CD4-positive, CD25-positive, alpha-beta regulatory T cell (primary cell): ENCODE measurements at regions not wholly inside any gene's neighbourhood (a gene's known extent, or its start where the extent isn't known, plus 50 kb on each side); places are given as distances from the start of the nearest gene placed in this dataset.

Source experiments
- ATAC-seq, 2 donors: fragments of 150-1000 bp; cut with Tn5 transposase; one replicate each; pipeline ENCODE4 v1.10.0; 2021; ENCODE audit warnings: low read depth in 2 of 2, moderate number of reproducible peaks in 2 of 2, moderate library complexity in 1 of 2
- DNase-seq, 3 donors: peaks; one replicate each; pipeline versions ENCODE4 v3.0.0 to v3.0.0-alpha.2; 2012 to 2022; ENCODE audit warnings: mixed read lengths in 1 of 3
- H3K27ac ChIP-seq: one replicate; pipeline ENCODE4 v1.7.0; 2013; ENCODE audit warnings: mild to moderate bottlenecking, low read length; ENCODE audit not compliant: insufficient read depth, poor library complexity, severe bottlenecking
- H3K27me3 ChIP-seq: one replicate; pipeline ENCODE4 v1.7.0; 2013; ENCODE audit warnings: low read length; ENCODE audit not compliant: control insufficient read depth, insufficient read depth
- H3K36me3 ChIP-seq: one replicate; pipeline ENCODE4 v1.7.0; 2013; ENCODE audit warnings: mild to moderate bottlenecking, low read length, moderate library complexity; ENCODE audit not compliant: control insufficient read depth, insufficient read depth
- H3K4me1 ChIP-seq: 2 replicates; pipeline ENCODE4 v1.7.0; 2013; ENCODE audit warnings: mild to moderate bottlenecking, low read length; ENCODE audit not compliant: insufficient read depth, control insufficient read depth, poor library complexity, severe bottlenecking
- H3K4me3 ChIP-seq: one replicate; pipeline ENCODE4 v1.7.0; 2013; ENCODE audit warnings: low read depth, mild to moderate bottlenecking, low read length, moderate library complexity
- H3K9me3 ChIP-seq, 2 experiments: 1 replicate in 1 of 2; 2 replicates in 1 of 2; pipeline ENCODE4 v1.7.0; 2013; ENCODE audit warnings: low read length in 2 of 2, mild to moderate bottlenecking in 1 of 2, moderate library complexity in 1 of 2; ENCODE audit not compliant: control insufficient read depth in 2 of 2
- H3K27ac Mint-ChIP-seq, 3 donors: one replicate each; pipeline ENCODE4 v1.8.0; 2020 to 2022; ENCODE audit warnings: mild to moderate bottlenecking in 3 of 3, mixed read lengths in 3 of 3, moderate library complexity in 2 of 3
- H3K27me3 Mint-ChIP-seq: one replicate; pipeline ENCODE4 v1.8.0; 2022; ENCODE audit warnings: mild to moderate bottlenecking, mixed read lengths
- H3K36me3 Mint-ChIP-seq: one replicate; pipeline ENCODE4 v1.8.0; 2020; ENCODE audit warnings: mixed read lengths
- H3K4me1 Mint-ChIP-seq, 4 donors: one replicate each; pipeline ENCODE4 v1.8.0; 2020 to 2022; ENCODE audit warnings: mixed read lengths in 4 of 4, mild to moderate bottlenecking in 1 of 4
- H3K4me3 Mint-ChIP-seq, 4 donors: one replicate each; pipeline ENCODE4 v1.8.0; 2020 to 2022; ENCODE audit warnings: mild to moderate bottlenecking in 4 of 4, mixed read lengths in 4 of 4, moderate library complexity in 3 of 4
- H3K9me3 Mint-ChIP-seq, 7 donors: one replicate each; pipeline ENCODE4 v1.8.0; 2020 to 2022; ENCODE audit warnings: mixed read lengths in 7 of 7, mild to moderate bottlenecking in 3 of 7, moderate library complexity in 2 of 7

DNA sequence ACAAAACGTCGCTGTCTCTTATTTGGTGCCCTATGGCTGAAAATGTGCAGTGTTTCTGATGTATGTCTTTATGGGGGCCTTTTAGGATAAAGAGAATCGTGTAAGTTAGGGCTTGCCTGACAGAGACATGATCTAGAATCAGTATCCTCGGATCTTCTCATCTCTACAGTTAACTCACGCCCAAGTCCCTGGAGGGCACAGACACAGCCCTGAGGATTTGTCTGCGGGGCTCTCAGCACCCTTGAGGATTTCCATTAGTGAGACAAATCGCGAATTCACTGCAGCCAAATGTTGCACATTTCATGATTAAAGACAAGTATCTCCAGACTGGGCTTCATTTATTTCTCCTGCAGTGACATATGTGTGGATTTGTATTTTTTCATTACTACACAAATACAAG, 552.7 kb downstream of the C6orf118 start:
- Histone ChIP-seq H3K27me3 (no peaks in the 10 kb centered on the region), H3K36me3 (no peaks in the 10 kb centered on the region), H3K27ac (no peak overlapping the region), H3K9me3 (peaks cover 0 to 4% of the 10 kb centered on the region in 2 experiments), H3K4me3 (no peak overlapping the region), H3K4me1 (no peaks in the 10 kb centered on the region)
- DNase-seq = no peak
- Mint-ChIP-seq H3K36me3 (no peaks in the 10 kb centered on the region), H3K4me3 (no peak overlapping the region), H3K27ac (no peak overlapping the region), H3K9me3 (peaks cover 3 to 16% (median 9%) of the 10 kb centered on the region in 7 donors), H3K27me3 (no peaks in the 10 kb centered on the region), H3K4me1 (no peaks in the 10 kb centered on the region)
- ATAC-seq = no peak

DNA sequence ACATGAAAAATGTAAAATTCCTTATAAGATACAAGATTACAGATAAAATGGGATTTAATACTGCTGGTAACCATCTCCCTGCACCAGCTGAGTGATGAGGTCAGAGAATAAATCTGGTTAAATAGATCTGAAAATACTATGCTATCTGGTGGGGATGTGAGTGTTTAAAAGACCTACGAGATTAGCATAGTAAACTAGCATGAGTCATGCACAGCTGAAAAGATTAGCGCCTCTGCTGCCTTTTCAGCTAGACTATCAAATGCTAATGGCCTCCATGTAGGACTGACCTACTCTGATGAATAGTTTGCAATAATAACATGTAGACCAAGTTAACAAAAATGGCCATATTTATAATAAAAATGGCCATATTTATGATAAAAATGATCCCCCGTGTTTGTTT, 553.3 kb downstream of the C6orf118 start:
- Histone ChIP-seq H3K9me3 (peaks cover 0 to 4% of the 10 kb centered on the region in 2 experiments), H3K4me1 (no peaks in the 10 kb centered on the region), H3K36me3 (no peaks in the 10 kb centered on the region), H3K27ac (no peak overlapping the region), H3K27me3 (no peaks in the 10 kb centered on the region), H3K4me3 (no peak overlapping the region)
- Mint-ChIP-seq H3K4me1 (no peaks in the 10 kb centered on the region), H3K4me3 (no peak overlapping the region), H3K36me3 (no peaks in the 10 kb centered on the region), H3K27me3 (no peaks in the 10 kb centered on the region), H3K27ac (no peak overlapping the region), H3K9me3 (peaks cover 3 to 16% (median 9%) of the 10 kb centered on the region in 7 donors)
- no peak for DNase-seq
- no peak for ATAC-seq

DNA sequence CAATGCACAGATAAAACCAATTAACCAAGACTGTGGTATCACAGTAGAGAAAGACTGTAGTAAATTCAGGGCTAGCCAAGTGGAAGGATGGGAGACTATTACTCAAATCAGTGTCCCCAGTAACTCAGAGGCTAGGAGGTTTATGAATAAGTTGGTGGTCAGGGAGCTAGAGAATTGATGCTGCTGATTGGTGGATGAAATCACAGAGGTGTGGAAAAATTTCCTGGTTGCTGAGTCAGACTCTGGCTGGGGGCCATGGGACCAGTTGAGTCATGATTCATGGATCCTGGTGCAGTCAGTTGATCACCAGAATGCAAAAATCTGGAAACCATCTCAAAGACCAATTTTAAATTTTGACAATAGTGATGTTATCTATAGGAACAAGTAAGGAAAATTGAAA, 555.9 kb downstream of the C6orf118 start:
- DNase-seq (no peak), ATAC-seq (no peak)
- no peaks in the 10 kb centered on the region for H3K27me3 Mint-ChIP-seq
- no peak overlapping the region for H3K27ac Mint-ChIP-seq
- peaks cover 0 to 7% of the 10 kb centered on the region in 2 experiments for H3K9me3 ChIP-seq
- H3K27ac ChIP-seq = no peak overlapping the region
- H3K4me3 ChIP-seq = no peak overlapping the region
- no peaks in the 10 kb centered on the region for H3K4me1 ChIP-seq
- no peak overlapping the region for H3K4me3 Mint-ChIP-seq
- no peaks in the 10 kb centered on the region for H3K4me1 Mint-ChIP-seq
- H3K27me3 ChIP-seq = no peaks in the 10 kb centered on the region
- peaks cover 3 to 22% (median 12%) of the 10 kb centered on the region in 7 donors for H3K9me3 Mint-ChIP-seq
- no peaks in the 10 kb centered on the region for H3K36me3 Mint-ChIP-seq
- no peaks in the 10 kb centered on the region for H3K36me3 ChIP-seq

DNA sequence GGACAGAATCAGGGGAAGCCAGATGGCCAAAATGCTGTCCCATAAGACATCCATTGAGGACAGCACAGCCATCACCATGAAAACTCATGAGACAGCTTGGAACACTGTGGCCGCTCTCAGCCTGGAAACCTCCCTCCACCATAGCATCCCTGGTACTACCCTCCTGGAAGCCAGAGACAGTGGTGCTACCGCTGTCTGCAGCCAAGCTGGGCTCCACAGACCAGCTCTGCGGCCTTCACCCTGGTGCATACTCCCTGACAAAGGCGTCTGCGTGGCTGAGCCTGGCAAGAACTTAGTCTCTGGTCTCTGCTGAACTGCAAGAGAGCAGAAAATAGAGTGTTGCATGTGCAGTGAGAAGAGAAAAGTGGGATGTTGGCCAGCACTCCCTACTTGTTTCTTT, 558.0 kb downstream of the C6orf118 start:
- no peak for DNase-seq
- no peak for ATAC-seq
- Histone ChIP-seq H3K4me3 (no peak overlapping the region), H3K4me1 (no peaks in the 10 kb centered on the region), H3K36me3 (no peaks in the 10 kb centered on the region), H3K27me3 (no peaks in the 10 kb centered on the region), H3K9me3 (peaks cover 0 to 4% of the 10 kb centered on the region in 2 experiments), H3K27ac (no peak overlapping the region)
- no peaks in the 10 kb centered on the region for H3K36me3 Mint-ChIP-seq
- peaks cover 0 to 18% (median 10%) of the 10 kb centered on the region in 7 donors for H3K9me3 Mint-ChIP-seq
- H3K27ac Mint-ChIP-seq = no peak overlapping the region
- no peak overlapping the region for H3K4me3 Mint-ChIP-seq
- H3K4me1 Mint-ChIP-seq = no peaks in the 10 kb centered on the region
- no peaks in the 10 kb centered on the region for H3K27me3 Mint-ChIP-seq

DNA sequence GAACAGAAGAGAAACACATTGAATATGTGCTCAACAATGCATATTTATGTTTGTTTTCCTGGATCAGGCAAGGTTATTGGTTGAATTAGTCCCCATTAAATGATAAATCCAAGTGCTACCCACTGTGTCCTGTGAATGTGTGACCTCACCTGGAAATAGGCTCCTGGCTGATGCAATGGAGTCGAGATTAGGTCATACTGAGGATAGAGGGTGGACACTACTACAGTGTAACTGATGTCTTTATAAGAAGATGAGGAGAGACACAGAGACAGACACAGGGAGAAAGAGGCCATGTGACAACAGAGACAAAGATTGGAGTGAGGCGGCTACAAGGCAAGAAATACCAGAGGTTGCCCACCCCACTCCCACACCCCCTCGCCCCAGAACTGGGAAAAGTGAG, 559.3 kb downstream of the C6orf118 start:
- Histone ChIP-seq H3K4me1 (no peaks in the 10 kb centered on the region), H3K9me3 (peaks cover 0 to 4% of the 10 kb centered on the region in 2 experiments), H3K27ac (no peak overlapping the region), H3K4me3 (no peak overlapping the region), H3K36me3 (no peaks in the 10 kb centered on the region), H3K27me3 (no peaks in the 10 kb centered on the region)
- H3K4me3 Mint-ChIP-seq = no peak overlapping the region
- no peaks in the 10 kb centered on the region for H3K27me3 Mint-ChIP-seq
- H3K27ac Mint-ChIP-seq = no peak overlapping the region
- no peaks in the 10 kb centered on the region for H3K36me3 Mint-ChIP-seq
- DNase-seq (no peak), ATAC-seq (no peak)
- peaks cover 0 to 18% (median 10%) of the 10 kb centered on the region in 7 donors for H3K9me3 Mint-ChIP-seq
- H3K4me1 Mint-ChIP-seq = no peaks in the 10 kb centered on the region

DNA sequence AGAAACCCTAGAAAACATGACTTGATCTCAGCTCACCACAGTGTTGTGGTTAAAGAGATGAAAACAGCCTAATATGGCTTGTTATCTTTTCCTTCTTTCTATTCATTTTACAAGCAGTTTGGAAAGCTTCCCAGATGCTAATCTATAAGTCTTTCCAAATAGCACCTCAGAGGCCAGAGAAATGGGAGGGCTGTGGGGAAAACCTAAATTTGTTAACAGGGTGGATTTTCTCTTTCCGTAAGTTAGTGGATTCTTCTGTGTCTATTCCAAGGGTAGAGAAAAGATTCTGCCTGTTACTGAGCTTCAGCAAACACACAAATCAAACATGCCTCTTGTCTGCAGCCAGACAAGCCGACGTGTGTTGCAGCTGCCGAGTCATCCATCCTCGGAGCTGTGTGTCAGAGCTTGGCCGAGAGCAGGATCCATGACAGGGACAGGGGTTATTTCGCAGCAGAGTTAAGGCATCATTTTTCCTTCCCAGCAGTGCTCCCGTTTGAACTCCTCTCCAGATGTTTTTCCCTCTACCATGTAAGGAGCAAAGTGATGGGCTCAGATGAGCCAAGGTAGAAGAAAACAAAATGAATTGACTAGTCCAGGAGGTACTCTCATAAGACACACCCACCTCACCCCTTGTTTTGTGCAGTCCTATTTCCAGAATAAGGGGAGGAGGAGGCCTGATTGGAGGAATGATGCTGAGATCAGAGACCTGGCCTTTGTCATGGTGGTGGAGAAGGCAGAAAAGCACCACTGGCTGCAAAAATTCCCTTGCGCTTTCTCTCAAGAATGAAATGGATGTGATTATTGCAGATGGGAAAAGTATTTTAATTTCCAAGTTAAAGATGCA, 560.0 kb downstream of the C6orf118 start:
- ATAC-seq (no peak), DNase-seq (no peak)
- H3K4me3 ChIP-seq = no peak overlapping the region
- H3K9me3 Mint-ChIP-seq = peaks cover 0 to 22% (median 10%) of the 10 kb centered on the region in 7 donors
- no peaks in the 10 kb centered on the region for H3K36me3 ChIP-seq
- H3K27me3 ChIP-seq = no peaks in the 10 kb centered on the region
- H3K9me3 ChIP-seq = peaks cover 0 to 4% of the 10 kb centered on the region in 2 experiments
- no peak overlapping the region for H3K4me3 Mint-ChIP-seq
- H3K27me3 Mint-ChIP-seq = no peaks in the 10 kb centered on the region
- no peaks in the 10 kb centered on the region for H3K36me3 Mint-ChIP-seq
- H3K27ac Mint-ChIP-seq = no peak overlapping the region
- no peak overlapping the region for H3K27ac ChIP-seq
- no peaks in the 10 kb centered on the region for H3K4me1 ChIP-seq
- no peaks in the 10 kb centered on the region for H3K4me1 Mint-ChIP-seq

DNA sequence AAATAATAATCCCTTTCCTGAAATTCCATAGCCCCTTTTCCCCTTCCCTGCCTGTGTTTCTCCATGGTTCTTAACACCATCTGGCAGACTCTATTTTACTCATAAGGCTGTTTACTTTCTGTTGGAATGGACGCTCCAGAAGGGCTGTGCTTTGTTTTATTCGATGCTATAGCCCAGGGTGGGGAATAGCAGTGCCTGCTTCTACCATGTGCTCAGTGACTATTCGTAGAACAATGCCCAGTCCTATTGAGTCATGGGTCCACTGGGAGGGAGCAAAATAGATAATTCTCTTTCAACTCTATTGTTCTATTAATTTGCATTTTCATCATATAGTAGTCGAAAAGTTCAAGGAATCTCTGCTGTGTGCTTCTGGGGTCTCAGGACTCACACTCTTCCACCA, 565.1 kb downstream of the C6orf118 start:
- DNase-seq (no peak), ATAC-seq (no peak)
- H3K27ac Mint-ChIP-seq = no peak overlapping the region
- no peaks in the 10 kb centered on the region for H3K4me1 Mint-ChIP-seq
- H3K36me3 Mint-ChIP-seq = no peaks in the 10 kb centered on the region
- Histone ChIP-seq H3K9me3 (no peaks in the 10 kb centered on the region), H3K27me3 (no peaks in the 10 kb centered on the region), H3K27ac (no peak overlapping the region), H3K4me3 (no peak overlapping the region), H3K4me1 (no peaks in the 10 kb centered on the region), H3K36me3 (no peaks in the 10 kb centered on the region)
- no peak overlapping the region for H3K4me3 Mint-ChIP-seq
- H3K27me3 Mint-ChIP-seq = no peaks in the 10 kb centered on the region
- peaks cover 5 to 17% (median 10%) of the 10 kb centered on the region in 7 donors for H3K9me3 Mint-ChIP-seq

DNA sequence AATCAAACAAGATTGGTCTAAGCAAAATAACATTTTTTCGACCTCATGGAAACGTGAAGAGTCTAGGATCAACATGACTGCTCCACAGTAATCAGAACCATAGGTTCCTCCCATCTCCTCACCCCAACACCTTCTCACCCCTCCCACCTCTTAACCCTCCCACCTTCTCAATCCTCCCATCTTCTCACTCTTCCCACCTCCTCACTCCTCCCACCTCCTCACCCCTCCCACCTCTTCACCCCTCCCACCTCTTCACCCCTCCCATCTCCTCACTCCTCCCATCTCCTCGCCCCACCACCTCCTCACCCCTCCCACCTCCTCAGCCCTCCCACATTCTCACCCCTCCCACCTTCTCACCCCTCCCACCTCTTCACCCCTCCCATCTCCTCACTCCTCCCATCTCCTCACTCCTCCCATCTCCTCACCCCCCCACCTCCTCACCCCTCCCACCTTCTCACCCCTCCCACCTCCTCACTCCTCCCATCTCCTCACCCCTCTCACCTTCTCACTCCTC, 567.4 kb downstream of the C6orf118 start:
- no peak for ATAC-seq
- Histone ChIP-seq H3K36me3 (no peaks in the 10 kb centered on the region), H3K4me3 (no peak overlapping the region), H3K27ac (no peak overlapping the region), H3K4me1 (no peaks in the 10 kb centered on the region), H3K9me3 (peaks cover 0 to 4% of the 10 kb centered on the region in 2 experiments), H3K27me3 (no peaks in the 10 kb centered on the region)
- Mint-ChIP-seq H3K4me3 (peak overlapping the region in 1 of 4 donors; percentile 71), H3K9me3 (peaks cover 4 to 17% (median 13%) of the 10 kb centered on the region in 7 donors), H3K36me3 (no peaks in the 10 kb centered on the region), H3K4me1 (no peaks in the 10 kb centered on the region), H3K27me3 (no peaks in the 10 kb centered on the region), H3K27ac (no peak overlapping the region)
- DNase-seq = no peak
